ENCODE measurements at regions not wholly inside any gene's neighbourhood (a gene's known extent, or its start where the extent isn't known, plus 50 kb on each side); places are given as distances from the start of the nearest gene placed in this dataset.

DNA sequence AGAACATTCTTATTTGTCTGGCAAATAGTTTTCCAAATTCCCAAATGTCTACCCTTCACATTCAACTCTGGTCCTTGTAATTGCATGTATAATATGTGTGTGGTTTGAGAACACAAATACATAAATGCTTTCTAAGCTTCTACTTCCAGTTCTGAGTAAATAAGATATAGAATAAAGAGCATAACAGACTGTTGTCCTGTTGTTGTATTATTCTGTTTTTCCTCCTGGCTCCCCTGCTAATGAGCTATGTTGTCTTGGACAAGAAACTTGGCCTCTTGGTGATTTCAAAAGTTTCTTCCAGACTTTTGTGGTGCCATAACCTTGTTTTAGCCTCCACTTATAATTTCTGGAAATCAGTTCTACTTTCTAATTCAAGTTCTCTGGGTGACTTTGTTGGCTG lies 75.3 kb upstream of the USP38 start:
- TF ChIP-seq, protein P1, sequence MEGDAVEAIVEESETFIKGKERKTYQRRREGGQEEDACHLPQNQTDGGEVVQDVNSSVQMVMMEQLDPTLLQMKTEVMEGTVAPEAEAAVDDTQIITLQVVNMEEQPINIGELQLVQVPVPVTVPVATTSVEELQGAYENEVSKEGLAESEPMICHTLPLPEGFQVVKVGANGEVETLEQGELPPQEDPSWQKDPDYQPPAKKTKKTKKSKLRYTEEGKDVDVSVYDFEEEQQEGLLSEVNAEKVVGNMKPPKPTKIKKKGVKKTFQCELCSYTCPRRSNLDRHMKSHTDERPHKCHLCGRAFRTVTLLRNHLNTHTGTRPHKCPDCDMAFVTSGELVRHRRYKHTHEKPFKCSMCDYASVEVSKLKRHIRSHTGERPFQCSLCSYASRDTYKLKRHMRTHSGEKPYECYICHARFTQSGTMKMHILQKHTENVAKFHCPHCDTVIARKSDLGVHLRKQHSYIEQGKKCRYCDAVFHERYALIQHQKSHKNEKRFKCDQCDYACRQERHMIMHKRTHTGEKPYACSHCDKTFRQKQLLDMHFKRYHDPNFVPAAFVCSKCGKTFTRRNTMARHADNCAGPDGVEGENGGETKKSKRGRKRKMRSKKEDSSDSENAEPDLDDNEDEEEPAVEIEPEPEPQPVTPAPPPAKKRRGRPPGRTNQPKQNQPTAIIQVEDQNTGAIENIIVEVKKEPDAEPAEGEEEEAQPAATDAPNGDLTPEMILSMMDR (IDR thresholded peaks at IDR 0.05), result no peak
- TF ChIP-seq POLR2A (IDR thresholded peaks at IDR 0.05) (no peak), POLR2AphosphoS5 (IDR thresholded peaks at IDR 0.05) (no peak)

Measured in breast epithelium (tissue), 3 donors.